Left colon (tissue), 2 donors: ENCODE measurements at regions not wholly inside any gene's neighbourhood (a gene's known extent, or its start where the extent isn't known, plus 50 kb on each side); places are given as distances from the start of the nearest gene placed in this dataset.

Source experiments
- ATAC-seq: fragments of 200-7000 bp; cut with Tn5 transposase; one replicate; pipeline ENCODE4 v1.9.1; 2020; ENCODE audit warnings: mild to moderate bottlenecking, moderate library complexity
- DNase-seq, 2 donors: peaks; one replicate each; pipeline ENCODE4 v3.0.0-alpha.2; 2020
- intact Hi-C, 2 donors: fragments of 100-400 bp; cut with DNase I in 1 of 2; cut with micrococcal nuclease in 1 of 2; formaldehyde crosslinking; loops; one replicate each; pipeline versions ENCODE4 v1.11.2 to v1.14.0; 2022; cut with DNase I, micrococcal nuclease
- donor health status: DM: no; HTN: no; CAD: no.
- donor health status: DM: yes; HTN: yes; CAD: no.

DNA sequence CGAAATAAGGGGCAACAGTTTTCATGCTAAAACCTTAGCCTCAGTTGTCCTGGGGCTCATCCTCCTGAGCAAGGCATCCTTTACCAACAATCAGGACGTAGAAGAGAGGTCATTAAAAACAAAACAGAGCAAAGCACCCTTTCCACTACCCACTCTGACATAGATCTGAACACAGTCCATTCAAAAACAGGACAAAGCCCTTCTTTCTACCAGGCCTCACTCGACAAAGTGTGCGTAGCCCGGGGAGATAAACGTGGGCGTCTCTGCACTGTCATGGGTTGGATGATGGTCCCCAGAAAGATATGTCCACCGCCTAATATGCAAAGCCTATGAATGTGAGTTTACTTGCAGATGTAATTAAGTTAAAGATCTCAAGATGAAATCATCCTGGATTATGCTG is 60.6 kb upstream of the TAS2R1 start:
- DNase-seq (no peak), ATAC-seq (no peak)
- intact Hi-C loops = no loop called here

DNA sequence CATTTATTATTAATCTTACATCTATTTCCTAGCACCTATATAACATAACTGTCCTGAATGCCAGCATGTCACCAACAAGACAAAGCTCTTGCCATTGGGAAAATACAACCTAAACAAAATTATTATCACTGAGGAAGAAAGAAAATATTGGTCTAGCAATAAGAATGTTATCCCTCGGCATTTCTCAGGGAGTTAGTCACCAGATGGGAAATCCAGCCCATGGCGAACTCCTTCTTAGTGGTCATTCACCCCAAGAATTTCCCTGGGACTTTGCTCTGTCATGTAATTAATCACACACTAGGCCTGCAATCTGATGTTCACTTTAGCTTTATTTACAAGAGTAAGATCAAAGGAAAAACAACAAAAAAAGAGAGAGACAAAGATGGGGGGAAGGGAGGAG is 56.1 kb upstream of the TAS2R1 start:
- no peak for ATAC-seq
- no peak for DNase-seq
- intact Hi-C loops = no loop called here

DNA sequence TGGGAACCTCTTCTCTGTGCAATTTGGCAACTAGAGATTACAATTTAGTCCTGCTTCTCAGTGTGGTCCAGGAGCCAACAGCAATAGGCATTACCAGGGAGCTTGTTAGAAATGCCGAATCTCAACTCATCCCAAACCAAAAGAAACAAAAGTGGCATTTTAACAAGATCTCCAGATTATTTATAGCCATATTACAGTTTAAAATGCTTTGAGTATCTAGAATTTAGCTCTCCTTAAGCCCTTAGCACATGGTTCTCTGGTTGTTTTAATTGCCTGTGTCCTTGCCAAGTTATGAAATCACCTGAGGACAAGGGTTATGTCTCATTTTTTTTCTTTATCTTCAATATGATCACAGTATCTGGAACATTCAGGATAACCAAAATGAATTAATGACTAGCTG is 51.6 kb upstream of the TAS2R1 start:
- ATAC-seq (no peak), DNase-seq (no peak)
- intact Hi-C loops = no loop called here
